Pons (tissue), 1 donor: ENCODE measurements at regions not wholly inside any gene's neighbourhood (a gene's known extent, or its start where the extent isn't known, plus 50 kb on each side); places are given as distances from the start of the nearest gene placed in this dataset.
"Not testable (repeated sequence)": the region's sequence is repeated elsewhere in the genome, so short reads cannot be mapped to it uniquely, and the experiment has no call there.

Experiments
- DNase-seq: peaks from one replicate; pipeline ENCODE4 v3.0.0-alpha.2; 2016; ENCODE audit warnings: low spot score

DNA sequence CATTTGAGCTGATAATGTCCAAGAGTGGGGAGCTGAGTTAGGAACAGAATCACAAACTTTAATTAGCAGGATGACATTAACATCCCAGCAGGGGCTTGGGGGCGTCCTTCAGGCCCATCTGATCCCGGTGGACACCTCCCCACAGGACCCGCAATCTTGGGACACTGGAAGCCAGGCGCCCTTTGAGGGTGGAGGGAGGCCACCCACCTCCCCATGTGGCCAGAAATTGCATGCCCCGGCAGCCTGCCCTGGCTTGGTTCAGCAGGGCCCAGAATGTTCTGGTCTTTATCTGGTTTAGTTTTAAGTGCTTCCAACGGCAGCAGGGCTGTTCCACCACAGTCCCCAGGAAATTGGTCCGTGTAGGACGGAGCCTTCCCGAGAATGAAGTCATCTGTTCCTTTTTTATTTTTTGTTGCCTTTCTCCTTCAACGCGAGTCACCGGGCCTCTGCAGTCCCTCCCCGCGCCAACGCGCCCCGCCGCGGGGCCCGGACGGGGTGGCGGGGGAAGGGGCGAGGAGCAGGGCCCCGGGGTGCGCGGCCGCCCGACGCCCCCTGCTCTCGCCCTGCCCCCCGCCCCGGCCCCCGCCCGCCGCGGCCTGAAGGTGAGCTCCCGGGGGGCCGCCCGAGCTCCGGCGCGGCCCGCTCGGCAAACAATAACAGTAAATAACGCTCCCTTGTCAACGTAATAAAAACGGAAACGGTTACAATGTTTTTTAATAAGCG is 207.9 kb downstream of the C9orf50 start:
- DNase-seq, result peak; percentile 69

DNA sequence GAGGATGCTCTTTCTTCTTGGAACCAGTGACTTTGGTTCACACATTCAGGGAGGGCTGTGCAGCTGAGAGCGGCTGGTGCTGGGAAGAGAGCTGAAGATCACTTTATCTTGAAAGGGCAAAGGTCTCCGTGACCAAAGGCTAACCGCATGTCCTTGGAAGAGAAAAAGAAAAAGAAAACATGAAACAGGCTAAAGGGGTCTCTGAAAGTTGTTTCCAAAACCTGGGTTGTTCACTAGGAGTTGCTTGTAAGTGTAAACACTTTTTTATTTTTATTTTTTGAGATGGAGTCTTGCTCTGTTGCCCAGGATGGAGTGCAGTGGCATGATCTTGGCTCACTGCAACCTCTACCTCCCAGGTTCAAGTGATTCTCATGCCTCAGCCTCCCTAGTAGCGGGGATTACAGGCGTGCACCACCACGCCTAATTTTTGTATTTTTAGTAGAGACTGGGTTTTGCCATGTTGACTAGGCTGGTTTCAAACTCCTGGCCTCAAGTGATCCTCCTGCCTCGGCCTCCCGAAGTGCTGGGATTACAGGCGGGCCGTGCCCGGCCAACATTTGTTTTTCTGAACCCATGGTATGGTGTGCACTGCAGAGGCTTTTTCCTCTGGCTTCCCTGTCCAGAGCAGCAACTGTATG is 208.6 kb downstream of the C9orf50 start:
- DNase-seq, result not testable (repeated sequence)

DNA sequence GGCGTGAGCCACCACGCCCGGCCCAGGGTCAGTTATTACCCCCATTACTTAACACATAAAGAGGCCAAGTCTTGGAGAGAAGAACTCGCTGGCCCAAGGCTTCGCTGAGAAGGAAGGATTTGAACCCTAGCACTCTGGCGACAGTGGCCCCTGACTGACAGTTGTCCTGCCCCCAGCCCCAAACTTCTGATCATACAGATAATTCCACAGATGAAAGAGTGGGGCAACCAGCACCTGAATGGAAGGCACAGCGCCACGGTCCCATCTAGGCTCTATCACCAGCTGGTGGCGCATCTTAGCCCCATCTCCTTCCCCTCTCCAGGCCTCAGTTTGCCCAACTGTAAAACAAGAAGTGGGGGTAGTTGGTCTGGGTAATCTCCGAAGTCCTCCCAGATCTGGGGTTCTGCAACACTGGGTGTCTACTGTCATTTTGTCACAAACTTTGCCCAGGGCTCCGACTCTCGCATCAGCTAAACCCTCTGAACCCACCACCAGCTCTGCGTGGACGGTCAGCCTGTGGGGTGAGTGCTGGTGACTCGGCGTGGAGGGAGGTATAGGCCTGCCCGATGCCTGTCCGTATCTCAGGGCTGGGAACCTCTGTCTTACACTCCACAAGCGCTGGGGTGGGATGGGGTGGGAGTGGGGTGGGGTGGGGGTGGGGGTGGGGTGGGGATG is 209.3 kb downstream of the C9orf50 start:
- DNase-seq, result no peak

DNA sequence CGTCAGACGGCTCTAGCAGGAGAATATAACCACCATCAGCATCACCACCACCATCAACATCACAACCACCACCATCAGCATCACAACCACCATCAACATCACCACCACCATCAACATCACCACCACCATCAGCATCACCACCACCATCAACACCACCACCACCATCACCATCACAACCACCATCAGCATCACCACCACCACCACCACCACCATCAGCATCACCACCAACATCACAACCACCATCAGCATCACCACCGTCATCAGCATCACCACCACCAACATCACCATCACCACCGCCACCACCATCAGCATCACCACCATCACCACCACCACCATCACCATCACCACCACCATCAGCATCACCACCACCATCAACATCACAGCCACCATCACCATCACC is 210.7 kb downstream of the C9orf50 start:
- DNase-seq, result no peak

DNA sequence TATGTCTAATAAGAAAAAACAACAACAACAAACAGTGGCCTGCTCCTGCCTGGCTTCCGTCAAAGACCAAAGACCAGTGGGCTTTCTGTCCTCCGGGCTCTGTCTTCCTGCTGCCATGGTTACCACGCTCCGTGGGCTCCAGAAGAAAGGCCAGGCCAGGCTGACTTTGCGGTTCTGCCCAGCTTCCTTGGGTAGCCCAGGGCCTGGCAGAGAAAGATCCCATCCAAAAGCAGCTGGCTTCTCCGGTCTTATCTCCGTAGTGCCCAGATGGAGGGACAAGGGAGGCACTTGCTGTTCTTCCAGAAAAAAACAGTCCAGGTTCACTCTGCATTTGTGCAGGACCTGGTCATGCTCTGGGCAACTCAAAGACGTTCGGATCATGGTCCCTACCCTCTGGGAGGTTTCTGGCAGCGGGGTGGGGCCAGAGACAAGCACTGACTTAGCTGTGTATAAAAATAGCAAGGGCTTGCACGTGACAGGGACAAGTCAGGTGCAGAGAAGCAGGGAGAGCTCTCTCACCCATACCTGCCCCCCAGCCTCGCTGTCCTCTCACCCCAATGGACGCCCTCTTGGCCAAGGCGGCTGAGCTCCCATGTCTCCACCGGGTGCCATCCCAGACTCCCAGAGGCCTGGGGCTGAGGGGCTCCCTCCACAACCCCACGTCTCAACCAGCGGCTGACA is 212.2 kb downstream of the C9orf50 start:
- DNase-seq, result no peak

DNA sequence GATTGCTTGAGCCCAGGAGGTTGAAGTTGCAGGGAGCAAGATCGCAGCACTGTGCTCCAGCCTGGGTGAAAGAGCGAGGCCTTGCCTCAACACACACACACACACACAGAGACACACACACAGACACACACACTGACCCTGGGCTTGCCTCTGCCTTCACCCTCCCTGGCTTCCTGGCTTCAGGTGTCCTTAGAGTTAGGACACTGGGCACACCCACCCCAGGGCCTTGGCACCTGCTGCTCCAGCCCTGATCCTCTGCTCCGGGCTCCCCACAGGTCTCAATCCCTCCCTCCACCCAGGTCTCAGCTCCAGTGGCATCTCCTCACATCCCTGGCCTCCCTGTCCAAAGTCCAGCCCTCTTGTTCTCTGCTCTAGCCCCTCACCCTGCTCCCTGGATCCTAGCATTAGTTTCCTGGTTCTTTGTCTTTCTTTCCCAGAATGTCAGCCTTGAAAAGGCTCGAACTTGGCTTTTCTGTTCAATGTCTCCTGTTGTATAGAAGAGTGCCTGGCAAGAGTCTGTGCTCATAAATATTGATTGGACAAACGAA is 212.9 kb downstream of the C9orf50 start:
- no peak for DNase-seq

DNA sequence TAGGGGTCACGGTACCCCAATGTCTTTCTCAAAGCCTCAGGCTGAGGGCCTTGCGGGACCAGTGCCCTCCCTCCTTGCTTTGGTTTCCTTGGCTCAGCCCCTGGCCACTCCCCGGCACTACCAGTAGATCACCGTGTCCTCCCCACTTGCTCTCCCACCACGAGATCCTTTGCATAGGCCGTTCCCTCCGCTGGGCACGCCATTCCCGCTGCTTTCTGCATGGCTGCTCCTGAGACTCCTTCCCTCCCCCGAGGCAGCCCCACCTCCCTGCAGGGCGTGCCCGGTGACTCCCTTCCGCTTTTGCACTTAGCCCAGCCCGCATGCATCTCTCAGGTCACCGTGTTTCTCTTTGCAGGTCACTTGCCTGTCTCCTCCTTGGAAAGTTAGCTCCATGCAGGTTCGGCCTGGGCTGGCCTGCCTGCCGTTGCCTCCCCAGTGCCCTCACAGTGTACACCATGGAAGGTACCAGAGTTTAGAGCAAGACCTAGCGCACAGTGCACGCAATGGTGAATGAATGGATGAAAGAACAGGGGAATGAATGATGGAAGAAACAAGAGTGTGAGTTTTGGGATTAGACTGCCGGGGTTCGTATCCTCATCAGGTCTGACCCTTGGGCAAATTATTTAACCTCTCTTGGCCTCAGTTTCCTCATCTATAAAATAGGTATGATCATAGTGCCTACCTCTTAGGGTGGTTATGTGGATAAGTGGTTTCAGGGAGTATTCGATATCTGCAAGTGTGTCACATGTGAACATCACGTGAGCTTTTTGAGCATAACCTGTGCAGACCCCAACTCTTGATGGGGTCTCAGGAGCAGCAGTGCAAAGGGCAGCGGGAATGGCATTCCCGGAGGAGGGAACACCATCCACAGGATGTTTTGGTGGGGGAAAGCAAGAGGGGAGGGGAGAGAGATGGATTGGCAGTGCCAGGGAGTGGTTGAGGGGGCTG is 214.3 kb downstream of the C9orf50 start:
- DNase-seq, result no peak

DNA sequence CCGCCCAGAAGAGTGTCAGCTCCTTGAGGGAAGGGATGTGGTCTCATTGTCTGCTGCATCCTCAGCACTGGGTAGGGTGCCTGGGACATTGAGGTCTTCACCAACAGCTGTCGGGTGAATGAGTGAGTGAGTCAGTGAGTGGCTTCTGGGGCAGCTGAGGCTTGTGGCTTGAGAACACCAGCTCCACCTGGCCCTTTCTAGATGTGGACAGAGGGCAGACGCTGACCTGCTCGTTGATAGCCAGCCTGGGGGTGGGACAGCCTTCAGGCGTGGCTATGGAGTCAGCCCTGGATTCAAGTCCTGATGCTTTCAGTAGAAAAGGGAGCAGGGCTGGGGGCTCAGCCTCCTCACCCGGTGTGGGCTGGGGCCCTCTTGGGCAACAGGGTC is 215.1 kb downstream of the C9orf50 start:
- DNase-seq, result no peak

DNA sequence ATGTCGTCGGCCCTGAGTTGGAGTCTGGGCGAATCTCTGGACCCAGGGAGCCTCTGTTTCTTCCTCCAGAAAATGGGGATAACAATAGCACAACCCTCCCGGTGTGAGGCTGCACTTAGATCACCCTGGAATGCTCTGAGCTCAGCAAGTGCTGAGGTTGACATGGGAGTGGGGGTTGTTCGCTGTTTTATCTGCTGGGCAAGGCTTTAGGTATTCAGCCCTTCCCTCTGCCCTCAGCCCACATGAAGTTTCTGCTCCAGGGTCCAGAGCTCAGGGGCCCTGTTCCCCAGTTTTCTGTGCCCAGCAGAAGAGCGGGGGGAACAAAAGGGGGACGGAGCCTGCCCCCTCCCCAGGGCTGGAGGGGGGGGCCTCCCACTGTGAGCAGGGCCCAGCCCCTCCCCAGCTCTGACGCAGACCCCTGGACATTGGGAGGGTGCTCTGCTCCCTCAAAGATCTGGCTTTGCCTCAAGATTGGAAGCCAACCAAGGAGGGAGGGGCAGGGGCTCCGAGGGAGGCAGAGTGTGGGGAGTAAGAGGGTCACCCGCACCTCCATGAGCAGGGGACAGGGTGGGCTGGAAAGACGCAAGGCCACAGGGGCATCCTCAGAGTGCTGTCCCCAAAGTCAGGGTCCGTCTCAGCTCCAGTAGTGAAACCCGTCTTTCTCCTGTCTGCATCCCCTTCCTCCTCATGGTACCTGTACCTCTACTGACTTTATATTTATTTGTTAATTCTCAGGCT is 215.6 kb downstream of the C9orf50 start:
- no peak for DNase-seq

DNA sequence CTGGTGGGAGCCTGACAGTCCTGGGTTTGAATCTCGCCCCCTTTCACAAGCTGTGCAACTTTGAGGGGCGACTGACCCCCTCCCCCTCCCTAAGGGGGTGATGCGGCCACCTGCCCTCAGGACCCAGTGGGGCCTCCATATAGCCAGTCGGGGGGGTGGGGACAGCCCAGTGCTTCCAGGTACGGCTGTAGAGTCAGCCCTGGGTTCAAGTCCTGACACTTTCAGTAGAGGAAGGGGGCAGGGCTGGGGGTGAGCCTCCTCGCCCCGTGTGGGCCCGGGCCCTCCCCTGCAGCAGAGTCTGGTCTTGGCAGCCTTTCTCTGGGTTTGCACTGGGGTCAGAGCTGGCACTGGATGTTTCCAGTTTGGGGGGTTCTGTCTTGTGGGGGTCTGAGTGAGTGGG is 216.3 kb downstream of the C9orf50 start:
- no peak for DNase-seq

DNA sequence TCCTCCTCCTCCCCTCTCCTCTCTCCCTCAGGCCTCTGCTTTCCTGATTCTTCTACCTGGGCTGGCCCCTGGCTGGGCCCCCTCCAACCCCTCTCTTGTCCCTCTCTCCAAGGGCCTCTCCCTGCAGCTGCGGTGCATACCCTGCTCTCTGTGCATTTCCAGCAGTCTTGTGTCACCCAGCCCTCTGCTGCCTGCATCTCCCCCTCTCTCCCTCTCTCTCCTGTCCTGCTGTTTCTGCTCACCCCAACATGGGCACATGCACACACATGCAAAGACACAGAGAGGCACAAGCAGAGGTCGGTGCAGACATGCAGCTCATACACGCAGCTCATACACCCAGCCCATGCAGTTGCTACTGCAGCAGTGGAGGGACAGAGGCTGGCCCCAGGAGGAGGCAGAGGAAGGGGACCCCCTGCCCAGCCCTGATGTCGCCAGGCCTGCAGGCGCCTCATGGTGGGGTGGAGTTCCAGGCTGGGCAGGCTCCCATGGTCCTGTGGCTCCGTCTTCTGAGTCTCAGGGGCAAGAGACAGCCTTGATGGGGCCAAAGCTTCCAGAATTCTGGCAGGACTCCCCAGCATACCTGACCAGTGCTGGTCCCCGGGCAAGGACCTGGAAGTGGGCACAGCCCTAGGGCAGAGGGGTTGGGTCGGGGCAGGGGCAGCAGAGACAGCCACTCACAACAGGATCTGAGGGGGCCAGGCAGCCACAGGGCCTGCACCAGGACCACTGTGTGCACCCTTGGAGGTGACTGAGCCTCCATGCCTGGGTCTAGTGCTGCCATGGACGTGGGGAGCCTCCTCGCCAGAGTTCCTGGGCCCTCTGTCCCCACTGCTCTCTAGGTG is 216.9 kb downstream of the C9orf50 start:
- no peak for DNase-seq

DNA sequence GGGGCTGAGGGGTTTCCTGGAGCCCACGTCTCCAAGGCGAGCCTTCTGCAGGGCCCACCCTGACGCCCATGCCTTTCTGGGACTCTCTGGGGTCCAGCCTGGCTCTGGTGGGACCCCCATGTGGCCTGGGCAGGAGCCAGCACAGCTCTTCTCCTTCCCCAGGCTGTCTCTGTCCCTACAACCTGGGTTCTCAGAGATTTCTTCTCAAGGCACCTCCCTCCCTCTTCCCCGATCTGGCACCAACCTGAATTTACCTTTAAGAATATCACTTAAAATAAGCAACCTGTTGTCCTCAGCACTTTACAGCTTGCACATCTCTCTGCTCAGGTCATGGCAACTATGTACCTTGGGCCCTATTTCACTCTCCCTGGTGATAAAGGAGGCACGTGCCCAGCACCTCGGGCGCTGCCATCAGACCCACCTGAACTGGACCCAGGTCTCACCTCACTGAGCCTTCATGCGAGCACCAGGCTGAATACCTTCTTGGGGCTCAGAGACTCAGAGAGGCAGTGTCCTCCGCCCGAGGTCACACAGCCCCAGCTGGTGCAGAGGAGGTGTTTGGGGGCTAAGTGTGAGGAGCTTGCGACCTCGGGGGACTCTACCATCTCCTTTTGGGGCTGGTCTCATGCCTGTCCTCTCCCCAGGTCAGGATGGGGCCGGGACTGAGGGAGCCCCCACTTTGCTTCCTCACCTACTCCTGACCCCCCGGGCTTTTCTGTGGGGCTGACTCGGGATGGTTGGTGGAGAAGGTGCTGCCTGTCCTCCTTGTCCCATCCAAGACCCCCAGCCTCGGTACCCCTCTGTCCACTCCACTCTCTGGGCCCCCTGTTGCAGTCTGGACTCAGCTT is 217.7 kb downstream of the C9orf50 start:
- no peak for DNase-seq

DNA sequence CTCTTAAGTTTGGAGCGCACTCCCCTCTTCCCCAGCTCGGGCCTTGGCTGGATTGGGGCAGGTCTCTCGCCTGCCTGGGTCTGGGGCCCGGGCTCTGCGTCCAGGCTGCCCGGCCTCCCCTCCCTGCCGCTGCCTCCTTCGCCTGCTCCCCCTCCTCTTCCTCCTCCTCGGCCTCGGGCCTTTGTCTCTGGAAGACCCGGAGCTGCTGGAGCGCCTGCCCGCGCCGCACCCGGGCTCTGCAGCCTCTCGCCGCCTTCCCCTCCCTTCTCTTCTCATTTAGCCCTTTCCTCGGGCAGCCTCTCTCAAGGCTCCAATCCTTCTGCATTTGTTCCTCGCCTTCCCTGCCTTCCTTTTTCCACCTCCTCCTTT is 218.5 kb downstream of the C9orf50 start:
- DNase-seq, result no peak

DNA sequence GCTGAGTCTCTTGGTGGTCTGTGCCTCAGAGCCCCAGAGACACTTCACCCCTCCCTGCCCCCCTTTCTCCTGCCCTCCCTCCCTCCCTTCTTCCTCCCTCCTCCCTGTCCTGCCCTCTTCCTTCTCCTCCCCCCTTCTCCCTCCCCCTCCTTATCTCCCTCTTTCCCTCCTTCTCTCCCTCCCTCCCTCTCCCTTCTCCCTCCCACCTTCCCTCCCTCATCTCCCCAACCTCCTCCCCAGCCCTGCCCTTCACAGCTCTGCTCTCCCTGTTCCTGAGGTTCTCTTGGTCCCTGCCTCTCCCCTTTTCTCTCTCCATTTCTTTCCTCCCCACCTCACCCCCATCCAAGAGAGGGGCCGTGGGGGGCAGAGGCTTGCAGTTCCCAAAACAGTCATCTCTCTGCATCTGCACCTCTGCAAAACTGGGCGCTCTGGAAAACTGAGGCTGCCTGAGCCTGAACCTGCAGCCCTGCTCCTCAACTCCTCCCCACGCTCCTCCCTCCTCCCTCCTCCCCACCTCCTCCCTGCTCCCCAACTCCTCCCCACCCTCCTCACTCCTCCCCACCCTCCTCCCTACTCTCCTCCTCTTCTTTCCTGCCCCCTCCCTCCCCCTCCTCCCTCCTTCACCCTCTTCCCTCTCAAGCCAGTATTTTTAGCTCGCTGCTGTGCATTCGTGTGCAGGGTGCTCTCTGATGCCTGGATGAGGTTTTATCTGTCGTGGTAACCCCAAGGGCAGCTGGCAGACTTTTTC is 219.1 kb downstream of the C9orf50 start:
- no peak for DNase-seq

DNA sequence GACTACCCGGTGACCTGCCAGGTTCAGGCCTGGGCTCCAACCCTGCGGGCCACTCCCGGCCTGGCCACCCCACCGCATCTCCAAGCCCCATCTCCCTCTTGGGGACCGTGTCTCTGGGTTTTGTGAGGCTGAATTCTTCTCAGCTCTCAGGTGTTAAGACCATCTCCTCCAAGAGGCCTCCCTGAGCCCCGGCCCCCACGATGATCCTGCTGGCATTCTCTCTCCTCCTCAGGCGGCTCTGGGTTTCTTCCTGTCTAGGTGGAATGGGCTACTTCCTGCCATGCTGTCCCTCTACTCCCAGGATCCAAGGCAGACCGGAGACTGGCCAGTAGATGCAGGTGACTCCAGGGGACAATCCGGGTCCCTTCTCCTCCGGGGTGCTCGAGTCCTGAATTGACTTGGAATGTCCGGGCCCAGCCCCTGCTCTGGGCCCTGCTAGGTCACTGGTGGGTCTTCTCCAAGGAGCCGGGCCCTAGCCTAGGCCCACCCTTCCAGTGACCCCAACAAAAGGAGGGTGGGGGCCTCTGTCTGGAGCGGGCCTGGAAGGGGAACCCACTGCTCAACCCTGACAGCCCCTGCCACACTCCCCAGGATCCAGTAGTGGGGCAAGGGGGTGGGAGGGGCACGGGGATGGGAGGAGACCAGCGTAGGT is 219.8 kb downstream of the C9orf50 start:
- no peak for DNase-seq

DNA sequence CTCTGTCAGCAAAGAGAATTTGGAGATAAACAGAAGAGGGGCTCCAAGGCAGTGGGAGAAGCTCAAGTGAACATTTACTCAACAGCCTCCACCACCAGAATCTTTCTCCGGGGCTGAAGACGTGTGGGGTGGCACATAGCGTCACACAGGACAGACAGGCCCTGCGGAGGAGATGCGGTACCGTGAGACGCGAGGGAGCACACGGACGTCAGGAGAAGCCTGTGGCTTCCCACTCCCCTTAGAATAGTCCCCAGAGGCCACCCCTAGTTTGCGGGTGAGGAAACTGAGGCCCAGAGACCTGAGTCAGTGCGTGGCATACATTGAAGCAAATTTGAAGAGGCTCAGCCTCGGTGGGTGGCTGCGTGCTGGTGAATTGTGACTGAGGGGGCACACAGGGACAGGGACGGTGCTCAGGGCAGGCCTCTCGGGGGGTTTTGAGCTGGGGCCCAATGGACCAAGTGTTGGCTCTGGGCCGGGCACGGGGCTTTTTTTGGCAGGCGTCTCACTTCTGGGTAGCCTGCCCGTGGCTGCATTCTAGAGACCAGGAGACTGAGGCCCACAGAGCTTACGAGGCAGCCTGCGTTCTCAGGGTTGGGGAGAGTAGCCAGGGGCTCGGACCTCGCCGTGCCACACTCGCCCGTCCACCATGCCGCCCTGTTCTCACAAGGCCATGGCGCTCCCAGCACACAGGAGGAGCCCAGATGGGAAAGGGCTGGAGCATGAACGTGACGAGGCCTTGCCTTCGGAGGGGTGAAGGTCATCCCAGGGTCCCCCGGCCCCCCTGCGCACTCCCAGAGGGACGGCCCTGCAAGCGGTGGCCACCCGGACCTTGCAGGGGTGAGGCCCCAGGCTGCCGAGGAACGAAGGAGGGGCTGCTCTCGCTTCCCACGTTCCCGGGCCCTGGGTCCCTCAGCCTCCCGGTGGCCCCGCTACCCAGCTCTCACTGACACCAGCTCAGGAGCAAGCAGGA is 220.6 kb downstream of the C9orf50 start:
- no peak for DNase-seq
